ENCODE measurements at regions not wholly inside any gene's neighbourhood (a gene's known extent, or its start where the extent isn't known, plus 50 kb on each side); places are given as distances from the start of the nearest gene placed in this dataset.

GRCh38 chr12:113612793-113613192 is 141.1 kb upstream of the LHX5 start:
- TF ChIP-seq POLR2A (IDR thresholded peaks at IDR 0.05) (no peak), CTCF (IDR thresholded peaks at IDR 0.05) (no peak)
